ENCODE measurements at regions not wholly inside any gene's neighbourhood (a gene's known extent, or its start where the extent isn't known, plus 50 kb on each side); places are given as distances from the start of the nearest gene placed in this dataset.

- DNase-seq: peak in 1 of 3 donors; percentile 20
- H3K9ac ChIP-seq (ENCODE audit: insufficient read depth in 1 of 2, low read length in 2 of 2): no peak overlapping the region
- H3K27me3 ChIP-seq (ENCODE audit: control insufficient read depth in 3 of 3, insufficient read depth in 3 of 3, low read length in 2 of 3): no peaks in the 10 kb centered on the region
- H3K4me1 ChIP-seq (ENCODE audit: control insufficient read depth in 5 of 5, insufficient read depth in 5 of 5, low read length in 5 of 5): peaks cover 0 to 54% (median 4%) of the 10 kb centered on the region in 5 donors
- no peaks in the 10 kb centered on the region for H3K36me3 ChIP-seq (ENCODE audit: control insufficient read depth in 4 of 4, insufficient read depth in 4 of 4, low read length in 4 of 4)
- TF ChIP-seq, protein P1, sequence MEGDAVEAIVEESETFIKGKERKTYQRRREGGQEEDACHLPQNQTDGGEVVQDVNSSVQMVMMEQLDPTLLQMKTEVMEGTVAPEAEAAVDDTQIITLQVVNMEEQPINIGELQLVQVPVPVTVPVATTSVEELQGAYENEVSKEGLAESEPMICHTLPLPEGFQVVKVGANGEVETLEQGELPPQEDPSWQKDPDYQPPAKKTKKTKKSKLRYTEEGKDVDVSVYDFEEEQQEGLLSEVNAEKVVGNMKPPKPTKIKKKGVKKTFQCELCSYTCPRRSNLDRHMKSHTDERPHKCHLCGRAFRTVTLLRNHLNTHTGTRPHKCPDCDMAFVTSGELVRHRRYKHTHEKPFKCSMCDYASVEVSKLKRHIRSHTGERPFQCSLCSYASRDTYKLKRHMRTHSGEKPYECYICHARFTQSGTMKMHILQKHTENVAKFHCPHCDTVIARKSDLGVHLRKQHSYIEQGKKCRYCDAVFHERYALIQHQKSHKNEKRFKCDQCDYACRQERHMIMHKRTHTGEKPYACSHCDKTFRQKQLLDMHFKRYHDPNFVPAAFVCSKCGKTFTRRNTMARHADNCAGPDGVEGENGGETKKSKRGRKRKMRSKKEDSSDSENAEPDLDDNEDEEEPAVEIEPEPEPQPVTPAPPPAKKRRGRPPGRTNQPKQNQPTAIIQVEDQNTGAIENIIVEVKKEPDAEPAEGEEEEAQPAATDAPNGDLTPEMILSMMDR (IDR thresholded peaks at IDR 0.05; ENCODE audit: control extremely low read depth, extremely low read depth): no peak
- 79 to 83% methylated on average over 7 of the region's 7 CpGs for WGBS, 2 donors
- H3K9me3 ChIP-seq (ENCODE audit: control insufficient read depth in 4 of 4, insufficient read depth in 3 of 4, low read length in 3 of 4): no peaks in the 10 kb centered on the region
- no peak overlapping the region for H3K4me3 ChIP-seq
- H3K27ac ChIP-seq (ENCODE audit: low read depth in 1 of 2, low read length in 1 of 2): no peak overlapping the region
- ATAC-seq (ENCODE audit: insufficient read depth, low FRiP score): no peak
Measured at GRCh38 chr18:24656551-24657443, 196.4 kb downstream of the HRH4 start.

- H3K4me3 ChIP-seq: no peak overlapping the region
- no peaks in the 10 kb centered on the region for H3K27me3 ChIP-seq (ENCODE audit: control insufficient read depth in 3 of 3, insufficient read depth in 3 of 3, low read length in 2 of 3)
- DNase-seq (peak in 1 of 3 donors; percentile 41), ATAC-seq (ENCODE audit: insufficient read depth, low FRiP score) (no peak)
- WGBS, 2 donors: 26 to 40% methylated on average over 7 of the region's 7 CpGs
- H3K9ac ChIP-seq (ENCODE audit: insufficient read depth in 1 of 2, low read length in 2 of 2): no peak overlapping the region
- no peak overlapping the region for H3K27ac ChIP-seq (ENCODE audit: low read depth in 1 of 2, low read length in 1 of 2)
- H3K36me3 ChIP-seq (ENCODE audit: control insufficient read depth in 4 of 4, insufficient read depth in 4 of 4, low read length in 4 of 4): no peaks in the 10 kb centered on the region
- H3K4me1 ChIP-seq (ENCODE audit: control insufficient read depth in 5 of 5, insufficient read depth in 5 of 5, low read length in 5 of 5): peaks cover 0 to 60% (median 4%) of the 10 kb centered on the region in 5 donors
- no peaks in the 10 kb centered on the region for H3K9me3 ChIP-seq (ENCODE audit: control insufficient read depth in 4 of 4, insufficient read depth in 3 of 4, low read length in 3 of 4)
- TF ChIP-seq, protein P1 (IDR thresholded peaks at IDR 0.05; ENCODE audit: control extremely low read depth, extremely low read depth): no peak
Measured at GRCh38 chr18:24657444-24657842, 197.0 kb downstream of the HRH4 start.

GRCh38 chr18:24658302-24658701 is 197.9 kb downstream of the HRH4 start:
- Histone ChIP-seq H3K9ac (ENCODE audit: insufficient read depth in 1 of 2, low read length in 2 of 2) (no peak overlapping the region), H3K36me3 (ENCODE audit: control insufficient read depth in 4 of 4, insufficient read depth in 4 of 4, low read length in 4 of 4) (no peaks in the 10 kb centered on the region), H3K4me1 (ENCODE audit: control insufficient read depth in 5 of 5, insufficient read depth in 5 of 5, low read length in 5 of 5) (peaks cover 0 to 69% (median 4%) of the 10 kb centered on the region in 5 donors), H3K27me3 (ENCODE audit: control insufficient read depth in 3 of 3, insufficient read depth in 3 of 3, low read length in 2 of 3) (no peaks in the 10 kb centered on the region), H3K9me3 (ENCODE audit: control insufficient read depth in 4 of 4, insufficient read depth in 3 of 4, low read length in 3 of 4) (no peaks in the 10 kb centered on the region), H3K27ac (ENCODE audit: low read depth in 1 of 2, low read length in 1 of 2) (no peak overlapping the region), H3K4me3 (no peak overlapping the region)
- ATAC-seq (ENCODE audit: insufficient read depth, low FRiP score) (no peak), DNase-seq (no peak)
- TF ChIP-seq, protein P1 (IDR thresholded peaks at IDR 0.05; ENCODE audit: control extremely low read depth, extremely low read depth): no peak
- WGBS, 2 donors: 26 to 46% methylated on average over 1 of the region's 1 CpG
